GM19455 (cell line): ENCODE measurements at regions not wholly inside any gene's neighbourhood (a gene's known extent, or its start where the extent isn't known, plus 50 kb on each side); places are given as distances from the start of the nearest gene placed in this dataset.

Experiments used
- ATAC-seq: cut with Tn5 transposase; IDR thresholded peaks from one replicate; pipeline ENCODE4 v1.9.1; 2021; ENCODE audit not compliant: unreplicated experiment

- no peak for ATAC-seq
Observed at GRCh38 chr5:38101897-38102296, 156.5 kb upstream of the EGFLAM start.

DNA sequence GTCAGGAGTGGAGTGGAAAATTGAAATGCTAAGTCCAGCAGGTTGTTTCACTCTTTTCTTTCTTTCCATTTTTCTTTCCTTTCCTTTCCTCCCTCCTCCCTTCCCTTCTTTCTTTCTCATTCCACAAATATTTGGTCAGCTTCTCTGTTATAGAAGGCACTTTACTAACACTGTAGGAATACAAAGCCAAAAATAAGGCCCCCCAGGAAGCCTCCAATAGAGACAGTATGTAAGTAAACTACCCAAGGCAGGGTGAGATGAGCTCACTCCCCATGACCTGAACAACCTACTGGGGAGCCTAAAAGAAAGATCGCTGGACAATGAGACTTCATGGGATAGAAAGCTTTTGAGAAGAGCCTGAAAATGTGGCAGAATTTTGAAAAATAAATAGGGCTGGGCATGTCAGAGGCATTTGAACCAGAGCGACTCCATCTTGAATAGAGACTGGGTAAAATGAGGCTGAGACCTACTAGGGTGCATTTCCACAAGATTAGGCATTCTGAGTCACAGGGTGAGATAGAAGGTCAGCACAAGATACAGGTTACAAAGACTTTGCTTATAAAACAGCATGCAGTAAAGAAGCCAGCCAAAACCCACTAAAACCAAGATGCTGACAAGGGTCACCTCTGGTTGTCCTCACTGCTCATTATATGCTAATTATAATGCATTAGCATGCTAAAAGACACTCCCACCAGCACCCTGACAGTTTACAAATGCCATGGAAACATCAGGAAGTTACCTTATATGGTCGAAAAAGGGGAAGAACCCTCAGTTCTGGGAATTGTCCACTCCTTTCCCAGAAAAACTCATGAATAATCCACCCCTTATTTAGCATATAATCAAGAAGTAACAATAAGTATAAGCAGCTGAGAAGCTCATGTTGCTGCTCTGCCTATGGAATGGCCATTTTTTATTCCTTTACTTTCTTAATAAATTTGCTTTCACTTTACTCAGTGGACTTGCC lies 158.9 kb upstream of the EGFLAM start:
- no peak for ATAC-seq

- no peak for ATAC-seq
Observed at GRCh38 chr5:38094889-38095288, 163.5 kb upstream of the EGFLAM start.

DNA sequence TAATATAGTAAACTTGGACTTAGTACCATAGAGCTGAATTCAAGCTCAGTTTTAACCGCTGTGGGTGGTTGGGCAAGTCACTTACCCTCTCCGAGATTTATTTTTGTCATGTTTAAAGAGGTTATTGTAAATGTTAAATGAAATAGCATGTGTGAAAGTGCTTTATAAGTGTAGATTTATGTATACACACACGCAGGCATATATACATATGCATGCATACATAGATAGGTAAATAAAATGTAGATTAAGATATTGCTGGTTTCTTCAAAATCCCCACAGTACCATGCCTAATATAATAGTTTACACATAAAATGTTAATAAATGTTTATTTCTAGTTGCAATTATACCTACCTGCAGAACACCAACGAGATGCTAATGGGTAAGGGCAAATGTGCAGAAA lies 164.5 kb upstream of the EGFLAM start:
- no peak for ATAC-seq

DNA sequence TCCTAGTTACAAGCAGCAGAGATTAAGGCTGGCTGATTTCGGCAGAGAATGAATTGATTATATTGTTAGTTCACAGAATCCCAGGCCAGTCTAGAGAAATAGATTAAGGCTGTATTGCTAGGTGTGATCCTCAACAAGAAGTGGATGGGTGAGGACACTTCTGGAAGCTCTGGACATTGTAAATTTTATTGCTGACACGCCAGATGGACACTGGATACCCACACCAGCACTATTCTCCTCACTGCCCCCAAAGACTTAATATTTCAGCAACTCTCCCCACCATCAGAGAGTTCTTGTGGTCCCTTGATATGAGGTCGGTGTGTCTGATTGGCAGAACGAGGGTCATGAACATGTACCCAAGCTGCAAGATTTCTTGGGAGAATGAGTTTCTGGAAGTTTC lies 171.6 kb upstream of the EGFLAM start:
- no peak for ATAC-seq

DNA sequence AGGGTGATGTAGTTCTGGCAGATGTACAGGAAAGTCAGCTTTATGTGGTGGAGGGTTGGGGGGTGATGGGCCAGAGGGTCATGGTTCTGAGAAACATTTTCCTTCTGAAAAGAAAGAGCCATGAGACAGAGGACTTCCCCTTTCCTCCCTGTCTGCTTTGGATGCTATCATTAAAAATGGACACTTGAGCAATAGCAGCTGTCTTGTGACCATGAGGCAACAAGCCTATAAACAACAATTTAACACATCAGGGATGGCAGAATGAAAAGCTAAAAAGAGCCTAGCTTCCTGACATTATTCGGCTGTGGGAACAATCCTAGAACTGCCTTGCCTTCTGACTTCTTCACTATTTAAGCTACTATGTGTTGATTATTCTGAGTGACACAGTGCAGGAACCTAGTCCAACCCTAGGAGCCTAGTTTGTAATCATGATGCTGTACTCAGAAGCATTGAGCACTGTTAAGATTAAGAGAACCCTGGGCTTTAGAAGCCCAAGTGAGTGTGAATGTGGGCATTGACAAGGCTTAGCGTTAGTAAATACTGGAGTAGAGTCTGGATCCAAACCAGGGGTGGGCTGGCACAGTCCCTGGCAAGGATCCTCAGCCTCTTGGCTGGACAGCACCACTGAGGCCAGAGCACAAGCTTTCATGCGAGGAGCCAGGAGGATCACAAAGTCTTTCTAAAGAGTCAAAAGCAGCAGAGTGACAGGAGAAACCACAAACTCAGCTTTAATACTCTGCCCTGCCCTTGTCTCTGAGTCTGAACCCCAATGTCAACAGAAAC lies 178.5 kb upstream of the EGFLAM start:
- no peak for ATAC-seq

GRCh38 chr5:38078161-38078560 lies 180.2 kb upstream of the EGFLAM start:
- ATAC-seq = no peak

DNA sequence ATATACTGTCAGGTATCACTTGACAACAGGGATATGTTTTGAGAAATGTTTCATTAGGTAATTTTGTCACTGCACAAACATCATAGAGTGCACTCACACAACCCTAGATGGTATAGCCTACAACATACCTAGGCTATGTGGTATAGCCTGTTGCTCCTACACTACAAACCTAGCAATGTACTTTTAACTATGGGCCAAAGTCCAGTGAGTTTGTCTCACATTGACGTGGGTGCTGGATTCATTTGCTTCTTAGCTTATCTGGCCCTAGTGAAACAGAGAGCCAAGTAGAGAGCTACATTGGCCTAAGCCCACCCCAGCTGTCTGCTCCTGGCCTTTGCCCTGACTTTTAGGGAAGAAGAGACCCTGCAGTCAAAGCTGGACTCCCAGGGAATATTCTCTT lies 180.7 kb upstream of the EGFLAM start:
- ATAC-seq = no peak

DNA sequence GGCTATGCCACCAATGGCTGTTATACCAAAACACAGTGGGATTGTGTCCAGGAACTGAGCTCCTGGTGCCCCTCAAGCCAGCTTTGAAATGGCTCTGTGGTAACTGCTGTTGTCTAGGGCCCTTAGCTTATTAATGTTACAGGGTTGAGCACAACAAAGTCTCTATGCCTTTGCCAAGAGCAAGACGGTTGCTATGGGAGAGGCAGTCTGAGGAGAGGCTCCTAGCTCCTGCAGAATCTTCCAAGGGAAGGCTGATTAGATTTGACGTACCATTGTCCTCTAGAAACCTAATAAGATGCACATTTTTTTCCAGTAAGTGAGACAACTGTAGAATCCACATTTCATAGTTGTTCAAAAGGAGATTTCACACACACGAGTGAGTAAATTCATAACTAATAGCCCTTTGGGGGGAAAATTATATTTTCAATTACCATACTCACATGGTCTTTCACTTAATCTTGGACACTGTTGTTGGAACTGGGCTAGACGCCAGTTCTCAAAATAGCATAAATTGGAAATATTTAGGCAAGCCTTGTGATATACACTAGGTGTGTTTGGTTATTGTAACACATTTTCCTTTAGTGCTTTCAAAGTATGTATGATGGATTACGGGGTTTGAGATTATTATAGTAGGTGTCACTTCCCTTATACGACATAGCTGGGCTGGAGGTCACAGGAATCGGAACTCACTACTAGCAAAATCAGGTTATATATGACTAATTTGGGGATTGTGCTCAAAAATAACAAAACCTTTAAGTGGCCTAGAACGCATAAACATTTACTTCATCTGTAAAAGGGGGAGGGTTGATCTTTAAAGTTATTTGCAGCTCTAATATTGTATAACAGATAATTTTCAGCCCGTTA lies 186.3 kb upstream of the EGFLAM start:
- ATAC-seq = no peak

DNA sequence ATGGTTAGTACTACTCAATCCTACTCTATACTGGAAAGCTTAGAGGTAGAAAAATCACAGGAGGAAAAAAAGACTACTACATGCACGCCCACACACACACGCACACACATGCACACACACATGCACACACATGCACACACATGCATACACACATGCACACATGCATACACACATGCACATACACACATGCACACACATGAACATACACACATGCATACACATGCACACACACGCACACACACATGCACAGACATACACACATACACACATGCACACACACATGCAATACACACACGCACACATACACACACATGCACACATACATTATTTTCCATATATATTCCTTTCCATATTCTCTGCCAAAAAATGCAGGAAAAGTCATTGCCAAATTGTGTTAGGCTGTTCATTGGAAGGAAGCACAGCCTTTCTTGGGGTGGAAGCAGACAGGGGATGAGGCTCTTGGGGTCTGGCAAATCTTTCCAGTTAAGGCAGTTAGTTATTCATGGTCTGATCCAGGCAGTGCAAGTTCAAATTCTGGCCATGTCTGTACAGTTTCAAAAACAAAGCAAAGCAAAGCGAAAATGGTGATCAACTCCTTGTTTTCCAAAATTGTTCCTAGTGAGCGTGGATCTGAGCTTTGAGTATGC lies 187.9 kb upstream of the EGFLAM start:
- no peak for ATAC-seq

DNA sequence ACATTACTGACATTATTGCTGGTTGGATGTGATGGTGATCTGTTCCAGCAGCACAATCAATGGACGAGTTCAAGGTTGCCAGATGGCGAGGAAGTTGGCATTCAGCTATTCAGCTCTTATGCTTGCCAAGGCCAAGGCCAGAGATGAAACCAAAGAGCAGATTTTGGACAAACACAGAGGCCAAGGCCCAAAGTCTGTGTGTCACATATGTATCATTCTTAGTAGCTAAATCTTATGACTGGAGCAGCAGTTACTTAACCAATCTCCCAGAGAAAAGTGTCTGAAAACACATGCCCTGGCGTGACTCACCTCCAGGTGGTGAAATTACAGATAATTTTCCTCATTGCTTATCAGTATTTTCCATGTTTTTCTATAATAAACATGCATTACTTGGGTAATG lies 189.0 kb upstream of the EGFLAM start:
- ATAC-seq = no peak

DNA sequence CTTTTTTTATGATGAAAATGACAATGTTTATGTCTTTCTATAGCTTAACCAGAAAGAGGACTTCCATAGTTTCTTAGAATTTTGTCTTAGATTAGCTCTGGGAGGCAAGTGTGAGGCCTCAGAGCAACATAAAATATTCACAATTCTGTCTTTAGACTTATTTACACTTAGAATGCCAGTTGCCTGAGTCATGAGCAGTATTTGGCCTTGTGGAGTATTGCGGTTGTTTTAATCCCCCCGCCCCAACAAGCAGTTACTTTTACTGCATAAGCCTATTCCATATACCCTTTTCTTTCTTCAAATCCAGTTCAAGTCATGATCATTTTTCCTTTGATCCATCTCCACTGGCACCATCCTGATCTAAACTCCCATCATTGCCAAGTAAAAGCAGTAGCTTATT lies 198.0 kb upstream of the EGFLAM start:
- ATAC-seq = no peak

DNA sequence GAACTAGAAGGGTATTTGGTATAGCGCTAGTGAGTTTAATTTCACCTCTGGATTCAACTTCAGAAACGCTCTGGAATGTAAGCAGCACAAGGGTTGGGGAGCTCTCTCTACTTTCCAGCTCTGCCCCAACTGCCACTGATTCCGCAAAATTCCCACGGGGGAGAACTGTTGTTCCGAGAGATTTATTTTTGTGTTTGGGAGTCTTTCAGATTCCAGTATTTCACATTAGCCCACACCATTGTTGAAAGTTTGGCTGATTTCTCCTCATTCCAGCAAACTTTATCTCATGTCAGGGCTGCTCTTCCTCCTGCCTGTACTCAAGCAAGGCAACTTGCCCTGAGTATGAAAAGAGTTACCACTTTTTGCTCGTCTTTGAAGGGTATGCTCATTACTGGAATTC lies 198.5 kb upstream of the EGFLAM start:
- ATAC-seq = no peak

DNA sequence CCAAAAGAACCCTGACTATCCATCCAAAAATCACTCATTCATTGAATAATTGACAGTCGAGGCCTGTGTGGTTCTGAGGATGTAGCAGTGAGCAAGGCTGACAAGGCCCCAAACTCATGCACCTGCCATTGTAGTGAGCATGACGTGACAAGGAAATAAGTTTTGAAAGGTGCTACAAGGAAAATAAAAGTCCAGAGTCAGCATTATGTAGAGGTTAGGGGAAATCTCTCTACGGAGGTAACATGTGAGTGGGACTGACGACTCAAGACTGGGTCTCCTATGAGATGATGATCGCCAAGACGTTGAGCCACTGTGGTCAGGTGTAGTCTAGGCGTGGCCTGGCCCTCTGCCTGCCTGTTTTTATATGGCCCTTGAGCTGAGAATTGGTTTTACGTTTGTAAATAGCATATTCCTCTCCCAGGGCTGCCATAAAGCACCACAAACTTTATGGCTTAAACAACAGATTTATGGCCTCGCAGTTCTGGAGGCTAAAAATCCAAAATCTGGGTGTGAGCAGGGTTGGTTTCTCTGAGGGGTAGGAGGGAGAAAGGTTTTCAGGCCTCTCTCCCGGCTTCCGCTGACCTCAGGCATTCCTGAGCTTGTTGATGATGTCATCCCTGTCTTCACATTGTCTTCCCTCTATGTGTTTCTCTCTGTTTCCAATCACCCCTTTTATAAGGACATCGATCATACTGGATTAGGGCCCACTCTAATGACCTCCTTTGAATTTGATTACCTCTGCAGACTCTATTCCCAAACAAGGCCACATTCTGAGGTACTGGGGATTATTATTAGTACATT lies 206.4 kb upstream of the EGFLAM start:
- ATAC-seq = no peak

- ATAC-seq = no peak
Observed at GRCh38 chr5:38048400-38048799, 208.6 kb upstream of the GDNF start.

DNA sequence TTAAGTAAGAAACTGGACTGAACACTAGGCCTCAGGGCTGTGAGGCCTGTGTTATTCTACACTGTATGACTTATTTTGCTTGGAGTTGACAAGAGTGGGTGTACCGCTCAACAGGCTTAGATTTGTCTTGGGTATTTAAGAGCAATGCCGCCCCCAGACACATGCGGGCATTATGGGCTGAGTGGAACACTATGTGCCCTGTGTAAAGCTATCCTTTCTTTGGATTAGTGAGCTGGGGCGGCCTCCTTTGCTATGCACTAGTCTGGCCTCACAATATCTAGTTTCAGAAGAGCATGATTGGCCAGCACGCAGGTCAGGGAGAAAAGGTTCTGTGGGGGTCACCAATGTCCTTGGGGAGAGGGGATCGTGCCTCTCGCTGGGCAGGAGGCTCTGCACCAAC lies 206.3 kb upstream of the GDNF start:
- no peak for ATAC-seq

DNA sequence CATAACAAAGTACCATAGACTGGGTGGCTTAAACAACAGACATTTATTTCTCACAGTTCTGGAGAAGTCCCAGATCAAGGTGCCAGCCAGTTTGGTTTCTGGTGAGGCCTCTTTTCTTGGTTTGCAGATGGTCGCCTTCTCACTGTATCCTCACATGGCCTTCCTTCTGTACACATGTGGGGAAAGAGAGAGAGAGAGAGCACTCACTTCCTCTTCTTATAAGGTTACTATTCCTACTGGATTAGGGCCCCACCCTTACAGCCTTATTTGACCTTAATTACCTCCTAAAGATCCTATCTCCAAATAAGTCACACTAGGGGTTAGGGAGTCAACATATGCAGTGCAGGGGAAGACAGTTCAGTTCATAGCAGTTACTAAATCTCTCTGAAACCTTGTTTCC lies 205.6 kb upstream of the GDNF start:
- no peak for ATAC-seq

DNA sequence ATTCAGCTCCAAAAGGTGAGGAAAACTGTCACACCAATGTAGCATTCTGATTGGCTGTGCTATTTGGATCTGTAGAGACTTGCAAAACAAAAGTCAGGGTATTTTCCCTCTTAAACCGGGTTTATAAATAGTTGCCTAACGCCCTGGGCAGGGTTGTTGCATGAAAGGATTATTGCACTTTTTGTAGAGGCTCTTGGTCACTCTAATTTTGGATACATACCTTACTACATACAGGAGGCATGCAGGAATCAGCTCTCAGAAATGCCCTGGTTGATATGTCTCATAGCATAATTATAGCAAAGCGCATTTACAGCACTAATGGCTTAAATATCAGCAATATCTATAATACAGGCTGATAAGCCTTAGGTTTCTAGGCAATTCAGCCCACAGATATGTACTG lies 200.0 kb upstream of the GDNF start:
- ATAC-seq = no peak

DNA sequence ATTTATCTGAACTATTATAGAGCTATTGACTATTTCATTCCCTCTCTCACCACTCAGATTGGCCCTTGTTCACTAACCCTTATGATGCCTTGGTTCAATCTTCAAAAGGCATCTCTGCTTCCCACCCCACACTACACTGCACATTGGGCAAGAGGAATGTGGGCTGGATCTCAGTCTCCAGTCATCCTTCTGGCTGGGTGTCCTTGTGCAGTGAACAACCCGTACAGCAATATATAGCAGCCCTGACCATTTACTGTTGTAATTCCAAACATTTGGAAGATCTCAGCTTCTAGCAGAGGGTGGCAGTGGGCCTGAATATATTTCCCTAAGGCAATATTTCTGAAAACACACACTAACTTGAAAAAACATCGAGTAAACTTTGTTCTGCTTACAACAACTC lies 199.2 kb upstream of the GDNF start:
- ATAC-seq = no peak

- no peak for ATAC-seq
Observed at GRCh38 chr5:38036765-38037164, 196.9 kb upstream of the GDNF start.
